ENCODE measurements at regions not wholly inside any gene's neighbourhood (a gene's known extent, or its start where the extent isn't known, plus 50 kb on each side); places are given as distances from the start of the nearest gene placed in this dataset.

- BruUV-seq (replicated peaks): no TSS peak
- no peak overlapping the region for H2AFZ ChIP-seq (ENCODE audit: low read length)
These were observed 183.9 kb upstream of the ESRRG start for GRCh38 chr1:216907100-216907499.

GRCh38 chr1:216905781-216906180 is 182.6 kb upstream of the ESRRG start:
- Histone ChIP-seq H2AFZ (ENCODE audit: low read length) (no peak overlapping the region), H3K79me2 (ENCODE audit: insufficient read depth, low read depth, low read length) (no peaks in the 10 kb centered on the region), H3K9me2 (ENCODE audit: insufficient read depth, low read length) (no peaks in the 10 kb centered on the region), H3K4me3 (ENCODE audit: low read depth, low read length, poor library complexity, severe bottlenecking) (no peak overlapping the region), H4K20me1 (ENCODE audit: insufficient read depth, low read length) (no peaks in the 10 kb centered on the region), H3K4me1 (ENCODE audit: insufficient read depth, low read length, poor library complexity, severe bottlenecking) (no peaks in the 10 kb centered on the region), H3K4me2 (ENCODE audit: low read length) (no peak overlapping the region), H3K27ac (ENCODE audit: low read depth, low read length, poor library complexity, severe bottlenecking) (no peak overlapping the region), H3K9me3 (ENCODE audit: low read length) (no peaks in the 10 kb centered on the region), H3K36me3 (ENCODE audit: insufficient read depth, low read length) (no peaks in the 10 kb centered on the region)
- no peak for DNase-seq (ENCODE audit: low spot score)
- POLR2A ChIA-PET: no interaction called here
- no TSS peak for BruUV-seq (replicated peaks)
- intact Hi-C loops (cut with micrococcal nuclease; ENCODE audit: unreplicated experiment): no loop called here
- TF ChIP-seq EZH2phosphoT487 (IDR thresholded peaks at IDR 0.05; ENCODE audit: borderline replicate concordance, low read depth, low read length): no peak
- TF ChIP-seq CTCF (conservative IDR thresholded peaks at IDR 0.05; ENCODE audit: low read length): no peak
- CTCF ChIA-PET (ENCODE audit: unreplicated experiment): no interaction called here

More at GRCh38 chr1:216907100-216907499, 183.9 kb upstream of the ESRRG start:
- H3K4me2 ChIP-seq (ENCODE audit: low read length): no peak overlapping the region
- H4K20me1 ChIP-seq (ENCODE audit: insufficient read depth, low read length): no peaks in the 10 kb centered on the region
- H3K79me2 ChIP-seq (ENCODE audit: insufficient read depth, low read depth, low read length): no peaks in the 10 kb centered on the region
- H3K27ac ChIP-seq (ENCODE audit: low read depth, low read length, poor library complexity, severe bottlenecking): no peak overlapping the region
- no peaks in the 10 kb centered on the region for H3K4me1 ChIP-seq (ENCODE audit: insufficient read depth, low read length, poor library complexity, severe bottlenecking)
- intact Hi-C loops (cut with micrococcal nuclease; ENCODE audit: unreplicated experiment): no loop called here
- no peak for TF ChIP-seq EZH2phosphoT487 (IDR thresholded peaks at IDR 0.05; ENCODE audit: borderline replicate concordance, low read depth, low read length)
- TF ChIP-seq CTCF (conservative IDR thresholded peaks at IDR 0.05; ENCODE audit: low read length): no peak
- POLR2A ChIA-PET: no interaction called here
- no peaks in the 10 kb centered on the region for H3K36me3 ChIP-seq (ENCODE audit: insufficient read depth, low read length)
- H3K4me3 ChIP-seq (ENCODE audit: low read depth, low read length, poor library complexity, severe bottlenecking): no peak overlapping the region
- no peaks in the 10 kb centered on the region for H3K9me3 ChIP-seq (ENCODE audit: low read length)
- no peaks in the 10 kb centered on the region for H3K9me2 ChIP-seq (ENCODE audit: insufficient read depth, low read length)
- CTCF ChIA-PET (ENCODE audit: unreplicated experiment): no interaction called here
- no peak for DNase-seq (ENCODE audit: low spot score)

- no peak for DNase-seq (ENCODE audit: low spot score)
- no peaks in the 10 kb centered on the region for H3K9me3 ChIP-seq (ENCODE audit: low read length)
- H3K79me2 ChIP-seq (ENCODE audit: insufficient read depth, low read depth, low read length): no peaks in the 10 kb centered on the region
- H3K4me2 ChIP-seq (ENCODE audit: low read length): no peak overlapping the region
- no TSS peak for BruUV-seq (replicated peaks)
- intact Hi-C loops (cut with micrococcal nuclease; ENCODE audit: unreplicated experiment): no loop called here
- ChIA-PET CTCF (ENCODE audit: unreplicated experiment) (no interaction called here), POLR2A (no interaction called here)
- H3K27ac ChIP-seq (ENCODE audit: low read depth, low read length, poor library complexity, severe bottlenecking): no peak overlapping the region
- no peaks in the 10 kb centered on the region for H3K9me2 ChIP-seq (ENCODE audit: insufficient read depth, low read length)
- no peaks in the 10 kb centered on the region for H3K4me1 ChIP-seq (ENCODE audit: insufficient read depth, low read length, poor library complexity, severe bottlenecking)
- H3K36me3 ChIP-seq (ENCODE audit: insufficient read depth, low read length): no peaks in the 10 kb centered on the region
- H2AFZ ChIP-seq (ENCODE audit: low read length): no peak overlapping the region
- no peak overlapping the region for H3K4me3 ChIP-seq (ENCODE audit: low read depth, low read length, poor library complexity, severe bottlenecking)
- no peaks in the 10 kb centered on the region for H4K20me1 ChIP-seq (ENCODE audit: insufficient read depth, low read length)
- TF ChIP-seq CTCF (conservative IDR thresholded peaks at IDR 0.05; ENCODE audit: low read length): no peak
- TF ChIP-seq EZH2phosphoT487 (IDR thresholded peaks at IDR 0.05; ENCODE audit: borderline replicate concordance, low read depth, low read length): no peak
These were observed 181.9 kb upstream of the ESRRG start for GRCh38 chr1:216905137-216905536.

All from OCI-LY7 (cell line).